ENCODE measurements at regions not wholly inside any gene's neighbourhood (a gene's known extent, or its start where the extent isn't known, plus 50 kb on each side); places are given as distances from the start of the nearest gene placed in this dataset.

GRCh38 chr22:26779929-26780328, 122.5 kb downstream of the MIAT start:
- no peak for FAIRE-seq
- TF ChIP-seq POLR2A (IDR thresholded peaks at IDR 0.05; ENCODE audit: low read depth, low read length): no peak

GRCh38 chr22:26780521-26780920, 123.1 kb downstream of the MIAT start:
- TF ChIP-seq POLR2A (IDR thresholded peaks at IDR 0.05; ENCODE audit: low read depth, low read length): no peak
- no peak for DNase-seq (ENCODE audit: insufficient read length, low spot score)
- no peak for FAIRE-seq

More at GRCh38 chr22:26779929-26780328, 122.5 kb downstream of the MIAT start:
- no peak for DNase-seq (ENCODE audit: insufficient read length, low spot score)

DNA sequence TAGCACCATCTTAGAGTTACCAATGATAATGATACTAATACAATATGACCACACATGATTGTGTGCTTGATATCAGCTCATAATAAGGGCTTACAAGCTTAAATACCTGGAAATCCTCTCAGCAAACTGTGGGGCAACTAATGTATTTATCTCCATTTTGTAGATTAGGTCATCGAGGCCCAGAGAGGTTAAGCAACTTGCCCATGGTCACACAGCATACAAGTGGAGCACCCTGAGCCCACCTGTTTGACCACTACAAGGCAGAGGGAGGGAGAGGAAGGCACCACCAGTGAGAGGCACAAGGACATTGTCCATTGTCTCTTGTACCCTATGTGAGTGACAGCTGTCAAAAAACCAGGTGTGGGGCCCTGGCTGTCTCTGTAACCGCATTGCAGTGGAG, 123.7 kb downstream of the MIAT start:
- FAIRE-seq (no peak), DNase-seq (ENCODE audit: insufficient read length, low spot score) (no peak)
- TF ChIP-seq POLR2A (IDR thresholded peaks at IDR 0.05; ENCODE audit: low read depth, low read length): no peak

- TF ChIP-seq POLR2A (IDR thresholded peaks at IDR 0.05; ENCODE audit: low read depth, low read length): no peak
- DNase-seq (ENCODE audit: insufficient read length, low spot score): no peak
- no peak for FAIRE-seq
These were observed 124.2 kb downstream of the MIAT start for GRCh38 chr22:26781596-26781995.

GRCh38 chr22:26783885-26784284, 126.5 kb downstream of the MIAT start:
- FAIRE-seq: no peak
- DNase-seq (ENCODE audit: insufficient read length, low spot score): no peak
- no peak for TF ChIP-seq POLR2A (IDR thresholded peaks at IDR 0.05; ENCODE audit: low read depth, low read length)

DNA sequence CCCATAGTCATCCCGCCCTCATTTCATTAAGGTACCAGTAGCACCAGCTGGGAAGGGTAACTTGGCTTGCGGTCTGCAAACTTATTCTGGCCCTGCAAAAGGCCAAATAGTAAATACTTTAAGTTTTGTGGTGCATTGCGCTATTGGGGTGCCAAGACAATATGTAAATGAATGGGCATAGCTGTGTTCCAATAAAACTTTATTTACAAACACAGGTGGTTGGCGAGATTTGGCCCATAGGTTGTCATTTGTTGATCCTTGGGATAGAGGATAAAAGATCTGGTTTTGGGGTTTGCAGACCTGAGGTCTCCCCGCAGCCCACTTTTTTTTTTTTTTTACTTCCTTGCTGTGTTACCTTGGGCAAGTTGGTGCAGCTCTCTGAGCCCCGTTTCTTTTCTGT, 127.4 kb downstream of the MIAT start:
- no peak for TF ChIP-seq POLR2A (IDR thresholded peaks at IDR 0.05; ENCODE audit: low read depth, low read length)
- DNase-seq (ENCODE audit: insufficient read length, low spot score) (no peak), FAIRE-seq (no peak)

DNA sequence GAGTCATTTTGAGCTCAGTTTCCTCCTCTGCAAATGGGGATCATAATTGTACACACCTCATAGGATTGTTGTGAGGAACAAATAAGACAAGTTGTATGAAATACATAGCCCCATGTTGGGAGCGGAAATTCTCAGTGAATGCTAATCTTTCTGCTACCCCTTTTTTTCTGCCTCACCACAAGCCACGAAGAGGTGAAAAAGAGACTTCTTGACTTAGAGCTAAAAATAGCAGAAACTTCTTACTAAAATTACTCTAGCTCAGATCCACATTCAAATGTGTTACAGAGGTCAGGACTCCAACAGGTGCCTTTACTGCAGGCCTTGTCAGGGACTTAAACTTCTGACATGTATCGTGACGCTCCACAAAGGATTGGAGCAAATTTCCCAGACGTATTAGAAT, 128.5 kb downstream of the MIAT start:
- no peak for TF ChIP-seq POLR2A (IDR thresholded peaks at IDR 0.05; ENCODE audit: low read depth, low read length)
- DNase-seq (ENCODE audit: insufficient read length, low spot score) (no peak), FAIRE-seq (no peak)

- FAIRE-seq (no peak), DNase-seq (ENCODE audit: insufficient read length, low spot score) (no peak)
- TF ChIP-seq POLR2A (IDR thresholded peaks at IDR 0.05; ENCODE audit: low read depth, low read length): no peak
These were observed 129.0 kb downstream of the MIAT start for GRCh38 chr22:26786398-26786797.

DNA sequence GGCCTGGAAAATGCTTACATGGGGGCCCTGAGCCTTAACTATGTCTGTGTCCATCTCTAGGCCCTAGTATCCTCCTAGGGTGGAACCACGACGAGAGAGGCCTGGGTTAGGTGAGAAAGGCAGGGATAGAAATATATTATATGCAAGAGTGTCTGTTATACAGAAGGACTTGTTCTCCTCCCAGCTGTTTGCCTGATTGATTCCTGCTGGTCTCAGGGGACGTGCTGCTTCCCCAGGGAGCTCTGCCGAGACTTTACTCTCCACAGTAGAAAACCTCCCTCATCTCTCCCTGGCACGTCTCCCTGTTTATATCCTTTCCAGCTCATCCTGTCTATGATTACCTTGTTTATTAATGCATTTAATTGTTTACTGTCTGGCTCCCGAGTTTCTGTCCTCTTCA, 132.6 kb downstream of the MIAT start:
- FAIRE-seq (no peak), DNase-seq (ENCODE audit: insufficient read length, low spot score) (no peak)
- TF ChIP-seq POLR2A (IDR thresholded peaks at IDR 0.05; ENCODE audit: low read depth, low read length): no peak

DNA sequence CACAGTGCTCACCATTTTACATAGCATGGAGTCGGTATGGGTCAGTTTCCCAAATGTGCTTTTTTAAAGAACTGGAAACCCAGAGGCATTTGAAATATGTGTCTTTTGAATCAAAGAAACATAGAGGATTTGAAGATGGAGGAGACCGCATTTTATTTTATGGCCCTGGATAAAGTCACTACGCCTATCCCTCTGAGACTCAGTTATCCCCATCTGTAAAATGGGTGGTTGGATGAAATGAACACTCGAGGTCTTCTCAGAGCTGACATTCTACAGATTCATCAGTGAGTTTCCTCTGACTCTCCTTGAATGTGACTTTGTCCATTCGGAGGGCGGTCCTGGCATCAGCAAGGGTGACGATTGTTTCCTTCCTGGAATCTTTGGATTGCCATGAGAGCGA, 135.1 kb downstream of the MIAT start:
- no peak for DNase-seq (ENCODE audit: insufficient read length, low spot score)
- TF ChIP-seq POLR2A (IDR thresholded peaks at IDR 0.05; ENCODE audit: low read depth, low read length): no peak
- no peak for FAIRE-seq

DNA sequence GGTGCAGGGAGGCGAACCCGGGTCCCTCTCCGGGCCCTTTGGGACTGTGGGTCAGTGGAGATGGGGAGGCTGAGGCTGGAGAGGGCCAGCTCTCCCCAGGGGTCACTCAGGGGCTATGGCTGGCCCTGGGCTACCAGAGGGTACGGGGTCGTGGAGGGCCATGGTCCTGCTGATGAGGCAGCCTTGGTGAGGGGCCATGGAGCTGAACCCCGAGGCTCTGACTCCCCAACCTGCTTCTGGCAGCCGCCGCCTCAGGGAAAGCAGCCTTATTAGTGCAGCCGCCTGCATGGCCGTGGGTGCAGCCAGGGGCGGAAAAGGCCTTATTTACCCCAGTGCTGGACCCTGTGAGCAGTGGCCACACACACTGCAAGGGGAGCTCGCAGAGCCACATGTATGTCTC, 139.4 kb downstream of the MIAT start:
- FAIRE-seq (no peak), DNase-seq (ENCODE audit: insufficient read length, low spot score) (no peak)
- no peak for TF ChIP-seq POLR2A (IDR thresholded peaks at IDR 0.05; ENCODE audit: low read depth, low read length)

GRCh38 chr22:26797910-26798309, 140.5 kb downstream of the MIAT start:
- TF ChIP-seq POLR2A (IDR thresholded peaks at IDR 0.05; ENCODE audit: low read depth, low read length): no peak
- DNase-seq (ENCODE audit: insufficient read length, low spot score) (no peak), FAIRE-seq (no peak)

DNA sequence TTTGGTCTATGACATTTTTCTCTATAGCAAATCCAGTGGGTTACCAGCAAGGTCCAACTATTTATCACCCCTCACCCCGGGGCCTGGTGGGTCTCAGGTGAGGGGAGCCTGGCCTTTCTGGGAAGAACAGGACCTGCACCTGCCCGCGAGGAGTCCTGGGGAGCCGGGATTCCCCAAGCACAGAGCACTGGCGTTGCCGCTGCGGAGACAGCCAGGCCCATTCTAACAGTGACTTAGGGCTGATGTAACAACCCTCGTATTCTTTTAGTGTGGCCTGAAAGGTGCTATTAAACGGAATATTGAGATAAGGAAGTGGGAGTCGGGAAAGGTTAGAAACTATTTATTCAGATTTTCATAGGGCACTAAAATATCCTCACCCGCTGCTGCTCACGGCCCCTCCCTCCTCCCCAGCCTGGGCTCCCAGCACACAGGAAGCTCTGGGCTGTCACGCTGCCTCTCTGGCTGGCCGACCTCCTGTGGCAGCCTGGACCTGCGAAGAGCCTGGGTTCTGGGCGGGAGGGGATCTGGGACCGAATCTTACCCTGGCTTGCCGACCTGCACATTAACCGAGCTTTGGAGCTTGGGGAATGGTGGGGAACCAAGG, 141.2 kb downstream of the MIAT start:
- TF ChIP-seq POLR2A (IDR thresholded peaks at IDR 0.05; ENCODE audit: low read depth, low read length): no peak
- FAIRE-seq (no peak), DNase-seq (ENCODE audit: insufficient read length, low spot score) (no peak)

DNA sequence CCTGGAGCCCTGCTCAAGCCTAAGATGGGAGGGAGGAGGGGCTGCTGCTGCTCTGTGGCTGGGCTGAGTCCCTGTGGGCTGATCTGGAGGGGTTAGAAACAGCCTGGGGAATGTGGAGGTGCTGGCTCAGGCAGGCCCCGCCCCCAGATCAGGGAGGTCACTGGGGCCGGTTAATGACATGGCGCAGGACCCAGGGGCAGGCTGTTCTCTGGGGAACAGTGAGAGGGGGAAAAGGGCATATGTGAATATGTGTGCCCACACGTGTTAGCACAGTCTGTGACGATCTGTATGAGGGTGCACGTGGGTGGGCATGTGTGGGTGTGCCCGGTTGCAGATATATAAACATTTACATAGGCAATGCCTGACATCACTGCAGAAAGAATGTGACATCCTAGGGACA, 143.5 kb downstream of the MIAT start:
- TF ChIP-seq POLR2A (IDR thresholded peaks at IDR 0.05; ENCODE audit: low read depth, low read length): no peak
- DNase-seq (ENCODE audit: insufficient read length, low spot score) (no peak), FAIRE-seq (no peak)

DNA sequence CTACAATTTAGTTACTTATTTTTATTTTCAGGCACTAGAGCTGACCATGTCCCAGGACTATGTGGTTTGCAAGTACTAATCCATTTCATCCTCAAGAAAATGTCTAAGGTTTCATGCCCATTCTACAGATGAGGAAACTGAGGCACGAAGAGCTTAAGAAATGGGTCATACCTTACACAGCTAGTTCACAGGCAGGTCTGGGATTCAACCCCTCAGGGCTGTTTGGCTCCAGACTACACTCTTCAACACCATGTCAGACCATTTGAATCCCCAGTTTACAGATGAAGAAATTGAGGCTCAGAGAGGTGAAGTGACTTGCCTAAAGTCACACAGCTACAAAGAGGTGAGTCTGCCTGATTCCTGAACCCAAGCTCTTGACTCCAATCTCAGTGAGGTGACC, 144.1 kb downstream of the MIAT start:
- FAIRE-seq: no peak
- no peak for TF ChIP-seq POLR2A (IDR thresholded peaks at IDR 0.05; ENCODE audit: low read depth, low read length)
- DNase-seq (ENCODE audit: insufficient read length, low spot score): no peak

DNA sequence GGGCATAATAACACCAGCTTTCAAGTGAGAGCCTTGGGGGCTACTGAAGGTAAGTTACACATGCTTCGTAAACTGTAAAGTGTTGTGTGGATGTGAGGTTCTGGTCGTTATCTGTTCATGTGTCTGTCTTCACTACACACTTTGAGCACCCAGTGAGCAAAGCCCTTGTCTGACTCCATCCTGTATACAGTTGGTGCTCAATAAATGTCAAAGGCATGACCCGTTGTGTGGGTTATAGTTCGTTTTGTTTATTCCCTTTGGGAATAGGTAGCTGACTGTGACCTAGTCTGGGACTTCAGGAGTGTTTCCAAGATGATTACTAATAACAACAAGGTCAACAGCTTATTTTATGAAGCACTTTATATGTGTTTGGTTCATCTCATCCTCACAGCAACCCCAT, 146.9 kb downstream of the MIAT start:
- DNase-seq (ENCODE audit: insufficient read length, low spot score) (no peak), FAIRE-seq (no peak)
- no peak for TF ChIP-seq POLR2A (IDR thresholded peaks at IDR 0.05; ENCODE audit: low read depth, low read length)
